ENCODE measurements at regions not wholly inside any gene's neighbourhood (a gene's known extent, or its start where the extent isn't known, plus 50 kb on each side); places are given as distances from the start of the nearest gene placed in this dataset.
A peak's percentile ranks its signal among the peaks of the same experiment; 100 is the strongest.

- TF ChIP-seq SMARCA5 (IDR thresholded peaks at IDR 0.05) (0 out of 2 replicates have a peak, but pooled peaks have one; percentile 36), CBFB (IDR thresholded peaks at IDR 0.05; ENCODE audit: low read depth) (peak; percentile 79), NKRF (conservative IDR thresholded peaks at IDR 0.05) (no peak), GATAD2B (conservative IDR thresholded peaks at IDR 0.05; ENCODE audit: low read depth) (0 out of 2 replicates have a peak, but pooled peaks have one; percentile 47), WRNIP1 (IDR thresholded peaks at IDR 0.05; ENCODE audit: borderline replicate concordance, low read depth, low read length) (no peak), CEBPB (IDR thresholded peaks at IDR 0.05; ENCODE audit: borderline replicate concordance in 1 of 2, low read depth in 2 of 2, low read length in 2 of 2) (no peak), PAX5 (IDR thresholded peaks at IDR 0.05; ENCODE audit: borderline replicate concordance, low read depth, low read length) (no peak), BCLAF1 (IDR thresholded peaks at IDR 0.05) (no peak), CTCF (IDR thresholded peaks at IDR 0.05 in 2 of 3, conservative IDR thresholded peaks at IDR 0.05 in 1 of 3; ENCODE audit: control insufficient read depth in 2 of 3, extremely low read depth in 1 of 3, insufficient read depth in 1 of 3, low read depth in 3 of 3, low read length in 3 of 3) (no peak; a peak in 1 of 6 replicates), HDGF (IDR thresholded peaks at IDR 0.05) (0 out of 2 replicates have a peak, but pooled peaks have one; percentile 47), EP300 (IDR thresholded peaks at IDR 0.05; ENCODE audit: borderline replicate concordance in 1 of 2, control insufficient read depth in 1 of 2, low read depth in 2 of 2, low read length in 2 of 2) (peak in 1 of 2 experiments; percentile 81; a peak in 2 of 4 replicates), SRF (IDR thresholded peaks at IDR 0.05; ENCODE audit: low read depth in 2 of 2, low read length in 2 of 2) (no peak), SIX5 (IDR thresholded peaks at IDR 0.05; ENCODE audit: low read depth, low read length, severe bottlenecking) (no peak), ZSCAN29 (IDR thresholded peaks at IDR 0.05) (no peak), MTA3 (IDR thresholded peaks at IDR 0.05; ENCODE audit: borderline replicate concordance, low read length) (no peak), BHLHE40 (IDR thresholded peaks at IDR 0.05; ENCODE audit: borderline replicate concordance in 1 of 2, low read depth in 2 of 2, low read length in 1 of 2) (peak in 1 of 2 experiments; percentile 30; a peak in 1 of 4 replicates), IRF4 (IDR thresholded peaks at IDR 0.05; ENCODE audit: low read depth, low read length) (0 out of 2 replicates have a peak, but pooled peaks have one; percentile 11), ETV6 (conservative IDR thresholded peaks at IDR 0.05 in 1 of 2, IDR thresholded peaks at IDR 0.05 in 1 of 2; ENCODE audit: borderline replicate concordance in 1 of 2, low read depth in 1 of 2) (no peak), YBX1 (IDR thresholded peaks at IDR 0.05) (no peak), BRCA1 (IDR thresholded peaks at IDR 0.05; ENCODE audit: low read depth, low read length) (no peak), CREM (IDR thresholded peaks at IDR 0.05; ENCODE audit: low read depth) (0 out of 2 replicates have a peak, but pooled peaks have one; percentile 33), IKZF2 (IDR thresholded peaks at IDR 0.05) (peak; percentile 87 to 91; a peak in 3 of 4 replicates), ZZZ3 (IDR thresholded peaks at IDR 0.05; ENCODE audit: control insufficient read depth, insufficient read length, low read depth) (no peak), POLR2AphosphoS5 (IDR thresholded peaks at IDR 0.05; ENCODE audit: low read length) (no peak), FOXK2 (IDR thresholded peaks at IDR 0.05) (no peak), CHD1 (IDR thresholded peaks at IDR 0.05; ENCODE audit: low read depth, low read length) (no peak)
Measured at GRCh38 chr6:14664112-14664601, 546.6 kb downstream of the CD83 start (continued).

Measured in GM12878 (cell line).